ENCODE measurements at regions not wholly inside any gene's neighbourhood (a gene's known extent, or its start where the extent isn't known, plus 50 kb on each side); places are given as distances from the start of the nearest gene placed in this dataset. TPM values are rescaled to one million over a fixed set of nuclear protein-coding genes. Genes with fewer than 3 reads are reported as not detected.

DNA sequence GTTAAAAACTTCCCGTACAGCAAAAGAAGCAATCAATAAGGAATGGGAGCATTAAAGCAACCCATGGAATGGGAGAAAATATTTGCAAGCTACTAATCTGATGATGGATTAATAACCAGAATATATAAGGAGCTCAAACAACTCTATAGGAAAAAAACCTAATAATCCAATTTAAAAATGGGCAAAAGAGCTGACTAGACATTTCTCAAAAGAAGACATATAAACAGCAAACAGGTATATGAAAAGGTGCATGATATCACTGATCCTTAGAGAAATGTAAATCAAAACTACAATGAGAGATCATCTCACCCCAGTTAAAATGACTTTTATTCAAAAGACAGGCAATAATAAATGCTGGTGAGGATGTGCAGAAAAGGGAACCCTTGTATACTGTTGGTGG, 52.7 kb upstream of the POU1F1 start:
- Histone ChIP-seq H2AFZ (ENCODE audit: low read length) (no peak overlapping the region), H3K4me1 (ENCODE audit: insufficient read depth, low read length) (peaks cover 12% of the 10 kb centered on the region), H3K4me3 (ENCODE audit: insufficient read depth, low read length) (no peak overlapping the region), H3K36me3 (ENCODE audit: insufficient read depth, low read length) (no peaks in the 10 kb centered on the region), H4K20me1 (ENCODE audit: insufficient read depth, low read length) (no peaks in the 10 kb centered on the region), H3K9me3 (ENCODE audit: low read depth, low read length) (no peaks in the 10 kb centered on the region), H3K79me2 (ENCODE audit: insufficient read depth, low read length) (no peaks in the 10 kb centered on the region), H3K4me2 (ENCODE audit: insufficient read depth, low read length) (no peak overlapping the region), H3K27me3 (ENCODE audit: insufficient read depth, low read length) (no peaks in the 10 kb centered on the region), H3K27ac (ENCODE audit: low read depth, low read length) (no peak overlapping the region)
- TF ChIP-seq, protein P1, sequence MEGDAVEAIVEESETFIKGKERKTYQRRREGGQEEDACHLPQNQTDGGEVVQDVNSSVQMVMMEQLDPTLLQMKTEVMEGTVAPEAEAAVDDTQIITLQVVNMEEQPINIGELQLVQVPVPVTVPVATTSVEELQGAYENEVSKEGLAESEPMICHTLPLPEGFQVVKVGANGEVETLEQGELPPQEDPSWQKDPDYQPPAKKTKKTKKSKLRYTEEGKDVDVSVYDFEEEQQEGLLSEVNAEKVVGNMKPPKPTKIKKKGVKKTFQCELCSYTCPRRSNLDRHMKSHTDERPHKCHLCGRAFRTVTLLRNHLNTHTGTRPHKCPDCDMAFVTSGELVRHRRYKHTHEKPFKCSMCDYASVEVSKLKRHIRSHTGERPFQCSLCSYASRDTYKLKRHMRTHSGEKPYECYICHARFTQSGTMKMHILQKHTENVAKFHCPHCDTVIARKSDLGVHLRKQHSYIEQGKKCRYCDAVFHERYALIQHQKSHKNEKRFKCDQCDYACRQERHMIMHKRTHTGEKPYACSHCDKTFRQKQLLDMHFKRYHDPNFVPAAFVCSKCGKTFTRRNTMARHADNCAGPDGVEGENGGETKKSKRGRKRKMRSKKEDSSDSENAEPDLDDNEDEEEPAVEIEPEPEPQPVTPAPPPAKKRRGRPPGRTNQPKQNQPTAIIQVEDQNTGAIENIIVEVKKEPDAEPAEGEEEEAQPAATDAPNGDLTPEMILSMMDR (IDR thresholded peaks at IDR 0.05; ENCODE audit: extremely low read depth, low read depth, low read length): no peak
- DNase-seq (ENCODE audit: insufficient read length, low spot score, missing footprints): no peak

Small RNA genes lying in the stretch of these regions (small RNA-seq; reads per million reads assigned to genes)
- not detected for gene RNU6-873P
- not detected for gene RNU6ATAC6P

Data from osteoblast (primary cell).